HG03103 (cell line): ENCODE measurements at regions not wholly inside any gene's neighbourhood (a gene's known extent, or its start where the extent isn't known, plus 50 kb on each side); places are given as distances from the start of the nearest gene placed in this dataset.

Source experiments
- ATAC-seq: cut with Tn5 transposase; IDR thresholded peaks from one replicate; pipeline ENCODE4 v1.9.1; 2021; ENCODE audit warnings: low read depth; ENCODE audit not compliant: unreplicated experiment

DNA sequence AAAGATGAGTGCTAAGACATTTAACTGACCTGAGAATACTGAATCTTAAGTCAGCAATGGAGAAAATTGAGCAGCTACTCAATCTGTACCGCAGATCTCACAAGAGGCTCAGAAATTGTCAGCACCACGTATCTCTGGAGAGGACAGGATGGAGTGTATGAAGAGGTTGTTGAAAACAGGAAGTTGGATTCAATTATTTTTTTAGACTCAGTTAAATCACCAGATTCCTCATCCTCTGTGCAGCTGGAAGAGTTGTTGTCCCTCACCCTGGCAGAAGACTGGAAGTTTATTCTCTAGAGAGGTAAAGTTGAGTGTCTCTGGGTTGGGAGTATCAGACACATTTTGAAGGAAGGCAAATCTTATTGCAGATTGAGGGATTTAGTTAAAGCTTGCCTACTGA lies 114.9 kb upstream of the NT5C1B start:
- no peak for ATAC-seq

DNA sequence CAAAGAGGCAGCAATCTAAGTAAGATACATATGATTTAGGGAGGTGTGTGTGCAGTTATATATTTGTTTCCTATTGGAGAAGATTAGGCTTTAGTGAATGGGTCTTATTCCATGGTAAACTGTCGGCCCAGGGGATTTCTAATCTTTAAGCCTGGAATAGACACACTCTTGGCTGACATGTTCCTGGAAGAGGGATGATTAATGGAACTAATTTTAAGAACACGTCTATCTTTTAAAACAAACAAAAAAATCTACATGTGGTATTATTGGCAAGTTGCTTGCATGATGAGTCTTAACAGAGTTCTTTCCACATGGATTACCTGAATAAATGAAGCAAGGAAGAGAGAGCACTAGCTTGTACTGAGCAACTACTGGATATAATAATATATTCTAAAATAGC lies 114.2 kb upstream of the NT5C1B start:
- no peak for ATAC-seq

DNA sequence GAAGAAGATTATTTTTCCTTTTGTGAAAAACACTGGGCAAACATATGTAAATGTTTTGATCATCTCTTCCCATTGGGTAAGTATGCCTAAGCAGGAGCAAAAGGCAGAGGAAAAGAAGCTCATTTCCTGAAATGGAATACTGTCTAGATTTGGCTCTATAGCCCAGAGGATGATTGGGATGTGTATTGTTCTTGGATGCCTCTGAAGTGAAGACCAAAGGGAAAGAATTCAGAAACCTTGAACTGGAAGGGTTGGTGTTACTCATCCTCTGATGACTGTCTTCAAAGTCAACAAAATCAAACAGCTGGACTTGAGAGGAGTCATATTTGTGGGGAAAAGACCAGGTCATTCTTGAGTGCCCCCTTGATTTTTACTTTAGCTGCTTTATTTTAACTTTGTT lies 112.6 kb upstream of the NT5C1B start:
- ATAC-seq = no peak

DNA sequence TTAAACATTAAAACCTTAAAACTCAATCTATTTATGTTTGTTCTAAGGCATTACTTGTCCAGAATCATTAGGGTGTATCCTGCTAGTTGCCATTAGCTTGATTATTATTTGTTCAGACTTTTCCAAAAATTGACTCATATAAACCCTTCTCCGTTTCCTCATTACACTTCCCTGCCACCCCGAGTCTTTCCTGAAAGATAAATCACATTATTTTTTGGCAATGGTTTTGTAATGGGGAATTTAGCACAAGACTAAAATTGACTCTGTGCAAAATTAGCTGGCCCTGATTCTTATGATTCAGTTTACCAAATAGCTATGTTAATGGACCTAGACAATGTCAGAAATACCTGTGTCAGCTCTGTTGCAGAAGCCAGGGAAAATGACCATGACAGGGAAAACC lies 112.2 kb upstream of the NT5C1B start:
- no peak for ATAC-seq

DNA sequence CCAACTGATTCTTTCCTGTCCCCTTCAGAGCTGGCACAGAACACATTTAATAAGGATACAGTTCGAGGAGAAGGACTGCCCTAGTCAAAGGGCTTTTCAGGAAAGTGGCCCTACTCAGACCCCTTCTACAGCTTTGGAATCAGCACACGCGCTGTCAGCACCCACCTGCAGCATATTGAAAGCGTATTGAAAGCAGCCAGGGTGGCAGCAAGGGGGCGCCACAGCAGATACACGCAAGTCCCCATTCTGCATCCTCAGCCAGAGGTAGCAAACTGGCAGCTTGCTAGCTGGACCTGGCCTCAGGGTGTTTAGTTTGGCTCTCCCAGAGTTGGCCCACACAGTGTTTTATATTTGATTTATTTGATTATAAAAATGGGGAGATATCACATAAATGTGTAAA lies 101.0 kb upstream of the NT5C1B start:
- ATAC-seq = no peak

DNA sequence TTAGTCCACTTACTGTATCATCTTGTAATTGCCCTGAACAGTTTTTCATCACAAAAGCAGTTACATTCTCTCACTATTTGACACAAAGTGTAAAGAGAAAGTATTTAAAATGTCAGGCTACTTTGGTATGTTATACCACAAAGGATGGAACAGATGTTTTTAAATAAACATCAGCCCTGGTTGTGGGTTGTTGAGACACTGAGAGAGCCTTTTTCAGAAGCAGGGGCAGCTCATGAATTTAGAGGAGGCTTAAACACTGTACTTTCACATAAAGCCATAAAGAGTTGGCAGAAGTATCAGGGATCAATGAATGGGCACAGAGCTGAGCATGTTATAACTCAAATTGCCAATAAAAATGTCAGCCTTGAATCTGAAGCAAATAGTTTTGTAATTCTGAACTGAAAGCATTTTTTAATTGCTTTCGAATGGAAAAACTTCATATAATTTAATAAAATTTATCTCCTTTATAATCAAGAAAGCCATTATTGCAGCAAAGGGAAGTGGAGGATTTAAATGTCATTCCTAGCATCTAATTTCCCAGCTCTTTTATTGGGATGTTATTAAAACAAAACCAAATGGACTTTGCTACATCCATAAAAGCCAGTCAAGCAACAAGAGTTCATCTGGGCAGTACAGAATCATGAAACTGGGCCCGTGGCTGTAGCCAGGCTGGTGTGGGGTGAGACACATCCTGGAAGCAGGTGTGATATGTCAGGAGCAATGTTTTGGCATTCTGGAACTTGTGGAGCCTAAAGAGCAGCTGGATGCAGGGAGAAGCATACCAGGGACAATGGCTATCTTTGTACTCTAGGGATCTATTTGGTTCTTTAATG lies 95.1 kb upstream of the NT5C1B start:
- no peak for ATAC-seq

DNA sequence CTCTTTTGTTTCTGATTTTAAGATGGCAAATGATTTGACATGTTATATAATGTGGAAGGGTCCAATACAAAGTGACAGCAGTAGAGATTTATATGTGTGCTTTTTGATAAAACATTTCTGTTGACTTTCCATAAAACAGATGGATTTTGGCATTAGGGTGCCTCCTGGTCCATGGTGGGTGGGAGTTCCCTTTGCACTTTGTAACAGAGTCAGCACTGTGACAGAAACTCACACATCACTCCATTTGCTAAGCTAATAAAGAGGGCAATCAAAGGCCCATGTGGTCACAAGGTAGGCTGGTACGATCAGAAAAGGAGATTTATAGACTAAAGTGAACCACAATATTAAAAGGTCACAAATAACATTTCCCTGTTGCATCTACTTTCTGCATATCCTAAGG lies 93.3 kb upstream of the NT5C1B start:
- no peak for ATAC-seq

DNA sequence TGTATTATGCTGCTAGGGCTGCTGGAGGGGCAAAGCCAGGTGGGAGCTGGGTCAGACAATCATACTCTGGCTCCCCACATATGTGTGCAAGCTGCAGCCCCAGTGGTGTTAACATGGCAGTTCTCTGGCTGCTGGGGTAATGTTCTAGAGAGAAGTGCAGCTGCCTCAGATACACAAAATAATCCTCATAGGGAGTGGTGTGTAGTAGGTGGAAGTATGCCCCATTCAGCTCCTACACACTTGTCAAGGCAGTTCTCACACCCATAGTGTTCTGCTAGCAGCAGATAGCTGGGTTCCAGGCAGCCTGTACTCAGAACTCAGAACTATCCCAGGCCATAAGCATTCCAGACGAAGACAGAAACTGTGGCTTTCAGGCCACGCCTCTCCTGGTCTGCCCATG lies 87.9 kb upstream of the NT5C1B start:
- ATAC-seq = no peak

DNA sequence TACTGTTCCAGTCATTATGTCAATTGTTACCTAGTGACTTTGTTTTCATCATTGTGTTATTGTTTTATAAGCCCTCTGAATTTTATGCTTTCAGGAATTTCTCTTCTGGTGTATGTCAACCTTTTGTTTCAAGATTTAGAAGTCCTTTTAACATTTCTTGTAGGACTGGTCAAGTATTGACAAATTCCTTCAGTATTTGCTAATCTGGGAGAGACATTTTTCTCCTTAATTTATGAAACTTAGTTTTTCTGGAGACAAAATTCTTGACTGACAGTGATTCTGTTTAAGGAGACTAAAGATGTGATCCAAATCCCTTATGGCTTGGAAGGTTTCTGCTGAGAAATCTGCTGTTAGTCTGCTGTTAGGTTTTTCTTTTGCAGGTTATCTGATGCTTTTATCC lies 84.9 kb upstream of the NT5C1B start:
- ATAC-seq = no peak

DNA sequence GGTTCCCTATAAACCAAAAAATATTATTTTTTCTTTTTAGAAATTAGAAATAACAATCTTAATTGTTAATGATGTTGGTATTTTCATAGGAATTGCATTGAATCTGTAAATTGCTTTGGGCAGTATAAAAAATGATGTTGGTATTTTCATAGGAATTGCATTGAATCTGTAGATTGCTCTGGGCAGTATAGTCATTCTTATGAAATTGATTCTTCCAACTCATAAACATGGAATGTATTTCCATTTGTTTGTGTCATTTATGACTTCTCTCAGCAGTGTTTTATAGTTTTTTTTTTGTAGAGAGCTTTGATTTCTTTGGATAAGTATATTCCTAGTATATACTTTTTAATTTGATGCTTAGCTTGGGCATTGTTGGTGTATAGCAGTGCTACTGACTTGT lies 82.0 kb upstream of the NT5C1B start:
- no peak for ATAC-seq

DNA sequence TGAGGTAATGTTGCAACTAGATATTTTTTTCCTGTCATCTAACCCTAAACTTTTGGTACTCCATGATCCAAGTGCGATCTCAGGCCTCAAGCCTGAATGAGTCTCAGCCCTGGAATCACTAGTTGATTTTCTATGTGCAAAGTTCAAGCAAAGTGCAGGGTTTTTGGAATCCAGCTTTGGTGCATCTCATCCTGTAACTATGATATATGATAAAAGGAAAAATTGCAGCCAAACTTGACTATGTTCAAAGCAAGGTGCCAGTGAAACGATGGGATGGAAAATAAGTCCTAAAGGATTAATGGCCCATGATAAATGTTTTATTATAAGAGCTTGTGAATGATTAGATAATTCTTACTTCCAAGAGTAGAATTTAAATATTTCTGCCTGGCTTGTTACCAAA lies 78.9 kb upstream of the NT5C1B start:
- no peak for ATAC-seq

DNA sequence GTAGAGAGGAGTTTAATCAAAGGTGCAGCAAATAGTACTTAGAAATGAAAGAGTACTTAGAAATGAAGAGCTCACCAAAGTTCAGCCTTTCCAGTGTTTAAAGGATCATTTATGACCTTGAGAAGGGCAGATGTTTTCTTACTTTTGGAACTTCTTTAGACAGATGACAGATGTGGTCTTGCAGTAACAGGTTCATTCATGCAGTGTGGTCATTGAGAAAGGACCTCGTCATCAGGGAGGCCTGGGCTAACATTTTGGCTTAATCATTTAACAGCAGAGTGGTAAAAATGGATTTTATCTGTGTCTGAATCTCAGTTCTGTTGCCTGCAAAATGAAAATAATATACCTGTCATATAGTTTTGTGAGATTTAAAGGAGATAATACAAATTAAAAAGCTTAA lies 75.1 kb upstream of the NT5C1B start:
- no peak for ATAC-seq

DNA sequence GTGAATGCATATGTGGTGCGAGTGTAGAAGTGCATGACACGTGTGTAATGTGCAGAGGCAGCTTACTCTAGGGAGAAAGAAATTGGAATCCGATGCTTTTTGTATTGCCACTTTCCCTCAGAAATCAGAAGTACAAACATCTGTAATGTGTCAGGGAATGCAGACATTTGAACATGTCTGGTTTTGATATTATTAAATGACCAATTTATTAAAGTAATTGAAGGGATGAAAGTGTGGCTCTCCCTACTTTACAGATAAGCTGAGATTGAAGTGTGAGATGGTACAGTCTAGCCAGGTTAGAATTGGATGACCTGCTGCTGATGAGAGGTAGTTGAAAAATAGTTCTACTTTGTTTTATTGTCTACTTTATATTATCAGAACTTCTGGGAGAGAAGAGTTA lies 74.5 kb upstream of the NT5C1B start:
- ATAC-seq = no peak

DNA sequence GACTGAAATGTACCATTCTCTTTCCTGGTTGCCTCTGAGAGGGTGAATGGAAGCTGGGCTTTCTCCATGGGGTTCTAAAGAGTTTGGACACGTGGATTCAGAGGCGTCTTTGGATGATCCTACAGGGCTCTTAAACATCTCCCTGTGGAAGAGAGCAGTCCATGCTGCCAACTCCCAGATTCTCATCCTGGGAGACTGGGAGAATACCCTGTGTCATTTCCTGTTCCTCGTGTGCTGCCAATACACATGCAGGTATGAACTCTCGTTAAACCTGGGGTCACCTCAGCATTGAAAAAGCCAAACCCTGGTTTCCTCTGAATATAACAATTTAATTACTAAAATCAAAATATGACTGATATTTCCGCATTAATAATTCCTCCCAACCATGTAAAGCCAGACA lies 73.3 kb upstream of the NT5C1B start:
- ATAC-seq = no peak

DNA sequence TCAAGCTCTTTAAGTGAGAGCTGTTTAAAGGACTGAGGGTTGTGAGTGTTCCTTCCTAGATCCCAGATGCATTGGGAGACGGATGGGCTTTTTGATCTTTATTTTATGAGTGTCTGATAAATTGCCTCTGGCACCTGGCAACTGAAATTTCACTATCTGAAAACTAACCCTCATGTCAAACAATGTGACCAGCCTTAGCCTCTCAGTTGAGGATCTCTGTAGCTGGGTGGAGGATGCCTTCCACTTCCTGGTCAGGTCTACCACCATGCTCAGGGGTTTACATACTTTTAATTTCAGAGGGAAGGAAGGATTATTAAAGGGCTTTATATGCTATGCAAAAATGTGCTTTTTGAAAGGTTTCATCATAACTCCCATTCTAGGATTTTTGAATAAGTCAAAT lies 70.5 kb upstream of the NT5C1B start:
- no peak for ATAC-seq

DNA sequence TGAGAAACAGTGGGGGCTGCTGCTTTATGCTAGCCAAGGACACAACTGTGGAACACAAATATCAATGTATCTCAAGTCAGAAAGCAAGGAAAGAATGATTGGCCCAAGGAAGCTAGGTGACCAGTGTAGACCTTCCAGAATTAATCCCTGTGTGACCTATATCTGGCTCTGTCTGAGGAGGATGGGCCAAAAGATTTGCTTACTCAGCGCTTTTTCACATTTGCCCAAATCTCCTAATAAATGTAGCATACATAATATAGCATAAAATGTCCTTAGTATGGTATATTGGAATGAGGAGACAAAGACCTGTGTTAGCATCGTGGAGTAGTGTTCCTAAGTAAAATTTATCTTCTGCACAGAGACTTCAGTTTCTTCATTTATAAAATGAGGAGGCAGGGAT lies 66.7 kb upstream of the NT5C1B start:
- ATAC-seq = no peak

DNA sequence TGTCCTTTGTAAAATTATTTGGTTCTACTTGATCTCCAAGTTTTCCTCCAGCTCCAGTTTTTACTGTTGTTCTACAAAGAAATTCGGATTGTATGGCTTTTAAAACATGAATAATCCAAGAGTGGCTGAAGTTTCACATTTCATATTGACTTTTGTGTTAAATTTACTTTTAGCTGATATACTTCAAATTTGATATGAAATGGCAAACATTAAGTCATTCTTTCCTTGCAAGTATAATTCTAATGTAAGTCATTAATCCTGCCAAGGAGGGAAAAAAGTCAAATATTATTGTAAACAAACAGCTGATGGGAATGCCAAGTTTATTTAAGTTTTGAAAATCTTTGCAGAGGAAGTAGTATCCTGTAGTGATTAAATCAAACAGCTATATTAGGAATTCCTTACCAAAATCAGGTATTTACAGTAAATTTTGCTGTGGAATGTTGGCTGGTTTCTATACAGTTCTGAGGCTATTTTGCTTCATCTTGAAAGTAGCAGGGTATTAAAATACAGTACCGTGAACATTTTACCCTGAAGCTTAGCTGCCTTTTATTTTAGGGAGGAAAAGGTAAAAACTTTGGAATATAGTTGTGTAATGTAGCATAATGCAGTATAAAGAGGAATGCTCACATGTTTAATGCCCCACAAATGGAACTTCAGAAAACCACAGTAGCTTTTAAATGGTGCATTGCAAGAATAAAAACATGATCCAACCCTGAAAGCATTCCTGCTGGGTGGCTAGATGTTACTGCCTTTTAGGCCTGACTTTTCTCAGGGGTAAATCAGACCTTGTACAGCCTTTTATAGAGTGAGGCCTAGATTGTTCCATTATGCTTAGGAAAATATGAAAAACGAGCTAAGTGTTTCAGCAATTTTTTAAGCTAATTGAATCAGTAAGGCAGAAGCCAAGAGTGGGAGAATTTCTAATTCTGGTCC lies 62.7 kb upstream of the NT5C1B start:
- ATAC-seq = no peak

DNA sequence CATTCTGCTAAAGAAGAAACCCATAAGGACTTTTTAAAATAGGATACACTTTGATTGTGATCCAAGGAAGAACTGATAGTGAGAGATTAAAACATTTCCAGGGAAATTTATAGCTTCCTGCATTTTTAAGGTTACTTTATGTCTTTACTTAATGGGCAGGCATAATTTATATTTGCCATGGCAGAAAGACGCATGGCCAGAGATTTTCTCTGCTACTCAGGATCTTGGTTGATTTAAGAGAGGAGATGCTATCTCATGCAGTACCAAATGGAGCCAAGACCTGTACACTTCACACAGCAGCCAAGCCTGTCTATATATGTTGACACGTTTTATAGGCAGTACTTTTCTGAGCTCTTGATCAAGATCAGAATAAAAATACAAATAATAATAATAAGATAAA lies 60.9 kb upstream of the NT5C1B start:
- no peak for ATAC-seq

DNA sequence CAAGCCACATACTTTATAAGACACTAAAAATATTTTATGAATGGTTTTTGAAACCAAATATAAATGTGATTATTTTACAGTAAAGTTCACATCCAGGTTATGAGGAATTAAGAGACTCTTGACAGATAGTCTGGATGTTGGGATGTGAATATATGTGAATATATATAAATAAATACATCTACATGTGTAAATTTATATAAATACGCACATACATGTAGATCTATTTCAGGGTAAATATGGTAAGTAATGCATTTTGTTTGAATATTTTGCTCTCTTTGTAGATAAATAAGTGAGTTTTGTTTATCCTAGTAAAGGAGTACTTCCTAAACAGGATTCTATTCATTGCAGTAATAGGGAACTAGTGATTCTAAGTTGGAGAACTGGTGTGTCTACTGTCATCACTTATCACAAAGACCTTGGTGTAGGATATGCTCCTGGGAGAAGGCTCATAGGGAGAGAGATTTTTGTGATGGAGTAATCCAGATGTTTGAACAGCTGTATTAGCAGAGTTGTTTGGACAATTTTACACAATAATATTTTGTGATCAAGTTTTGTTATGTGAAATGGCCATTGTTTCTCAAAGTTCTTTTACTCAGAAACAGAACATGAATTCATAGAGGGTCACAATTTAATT lies 60.2 kb upstream of the NT5C1B start:
- no peak for ATAC-seq

DNA sequence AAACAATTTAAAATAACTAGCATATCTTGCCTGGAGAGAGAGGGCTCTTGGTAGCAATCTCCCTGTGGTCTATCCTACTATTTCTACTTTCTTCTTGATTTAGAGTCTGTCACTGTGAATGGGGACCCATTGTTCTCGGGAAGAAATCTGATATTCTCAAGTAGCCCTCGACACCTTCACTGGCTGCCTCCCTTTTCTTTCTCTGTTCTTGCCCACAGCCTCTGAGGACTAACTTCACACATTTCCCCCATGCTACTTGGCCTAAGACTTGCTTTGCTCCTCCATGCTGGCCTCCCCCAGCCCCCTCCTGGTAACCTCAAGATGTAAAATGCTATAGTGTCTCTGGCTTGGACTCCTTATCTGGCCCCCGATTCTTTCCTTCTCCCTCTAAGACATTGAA lies 58.8 kb upstream of the NT5C1B start:
- ATAC-seq = no peak

DNA sequence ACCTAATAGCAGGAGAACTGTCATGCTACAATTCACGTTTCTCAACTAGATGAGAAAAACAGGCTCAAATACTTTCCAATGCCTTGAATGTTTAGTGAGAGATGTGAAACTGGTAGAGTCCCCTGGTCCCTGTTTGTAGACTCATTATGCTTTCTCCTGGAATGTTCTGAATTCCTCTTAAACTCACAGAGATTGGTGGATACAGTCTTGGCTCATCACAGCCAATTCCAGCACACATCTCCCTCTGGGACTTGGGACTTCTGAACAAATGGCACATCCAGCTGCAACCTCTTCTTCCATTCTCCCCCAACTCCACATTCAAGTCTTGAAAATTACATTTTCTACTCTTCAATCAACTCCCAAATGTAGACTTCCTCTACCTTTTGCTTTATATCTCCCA lies 58.4 kb upstream of the NT5C1B start:
- no peak for ATAC-seq
